Omental fat pad (tissue), 3 donors: ENCODE measurements at regions not wholly inside any gene's neighbourhood (a gene's known extent, or its start where the extent isn't known, plus 50 kb on each side); places are given as distances from the start of the nearest gene placed in this dataset.

Source experiments
- ATAC-seq: fragments of 150-250 bp; one replicate; pipeline ENCODE4 v1.9.1; 2016; ENCODE audit warnings: mild to moderate bottlenecking, moderate library complexity; ENCODE audit not compliant: low FRiP score
- DNase-seq: peaks from one replicate; pipeline ENCODE4 v3.0.0-alpha.2; 2019; ENCODE audit warnings: low spot score
- TF ChIP-seq, protein P1 (sequence below), 3 donors: fragments of 450-650 bp; IDR thresholded peaks; one replicate each; pipeline ENCODE4 v1.5.1; 2016 to 2017; ENCODE audit warnings: antibody characterized with exemption in 3 of 3, mild to moderate bottlenecking in 3 of 3, moderate library complexity in 2 of 3

DNA sequence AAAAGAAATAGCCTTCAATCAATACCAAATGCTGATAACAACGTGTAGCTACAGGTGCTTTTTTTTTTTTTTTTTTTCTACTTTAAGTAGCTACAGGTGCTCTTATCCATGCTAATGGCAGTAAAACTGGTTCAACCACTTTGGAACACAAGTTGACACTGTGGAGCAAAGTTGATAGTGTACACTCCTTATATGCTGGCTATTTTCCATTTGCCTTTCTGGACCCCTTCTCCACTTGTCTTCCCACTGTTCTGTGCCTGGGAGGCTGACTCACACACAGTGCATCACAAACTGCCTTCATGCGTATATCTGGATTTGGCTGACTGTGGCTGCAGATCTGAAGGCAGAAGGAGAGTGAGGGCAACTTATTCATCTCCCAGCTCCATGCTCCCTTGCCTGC is 247.9 kb downstream of the MSX2 start:
- ATAC-seq (no peak), DNase-seq (no peak)
- TF ChIP-seq, protein P1, sequence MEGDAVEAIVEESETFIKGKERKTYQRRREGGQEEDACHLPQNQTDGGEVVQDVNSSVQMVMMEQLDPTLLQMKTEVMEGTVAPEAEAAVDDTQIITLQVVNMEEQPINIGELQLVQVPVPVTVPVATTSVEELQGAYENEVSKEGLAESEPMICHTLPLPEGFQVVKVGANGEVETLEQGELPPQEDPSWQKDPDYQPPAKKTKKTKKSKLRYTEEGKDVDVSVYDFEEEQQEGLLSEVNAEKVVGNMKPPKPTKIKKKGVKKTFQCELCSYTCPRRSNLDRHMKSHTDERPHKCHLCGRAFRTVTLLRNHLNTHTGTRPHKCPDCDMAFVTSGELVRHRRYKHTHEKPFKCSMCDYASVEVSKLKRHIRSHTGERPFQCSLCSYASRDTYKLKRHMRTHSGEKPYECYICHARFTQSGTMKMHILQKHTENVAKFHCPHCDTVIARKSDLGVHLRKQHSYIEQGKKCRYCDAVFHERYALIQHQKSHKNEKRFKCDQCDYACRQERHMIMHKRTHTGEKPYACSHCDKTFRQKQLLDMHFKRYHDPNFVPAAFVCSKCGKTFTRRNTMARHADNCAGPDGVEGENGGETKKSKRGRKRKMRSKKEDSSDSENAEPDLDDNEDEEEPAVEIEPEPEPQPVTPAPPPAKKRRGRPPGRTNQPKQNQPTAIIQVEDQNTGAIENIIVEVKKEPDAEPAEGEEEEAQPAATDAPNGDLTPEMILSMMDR (IDR thresholded peaks at IDR 0.05), result no peak

DNA sequence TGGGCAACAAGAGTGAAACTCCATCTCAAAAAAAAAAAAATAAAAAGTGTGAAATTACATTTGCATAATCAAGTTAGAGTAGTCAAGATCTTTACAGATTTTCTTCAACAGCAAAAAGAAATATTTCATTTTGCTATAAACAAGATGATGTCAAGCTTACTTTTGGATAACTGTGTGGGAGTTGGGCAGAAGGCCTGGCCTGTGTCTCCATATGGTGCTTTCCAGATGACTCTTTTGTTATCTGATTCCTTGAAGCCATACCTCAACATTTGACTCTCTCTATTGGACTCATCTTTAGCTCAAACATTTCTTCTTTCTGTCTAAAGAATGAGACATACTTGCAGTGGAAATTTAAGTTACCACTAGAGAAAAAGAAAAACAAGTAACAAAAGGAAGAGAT is 246.8 kb downstream of the MSX2 start:
- no peak for ATAC-seq
- DNase-seq, result no peak
- TF ChIP-seq, protein P1 (IDR thresholded peaks at IDR 0.05), result no peak

DNA sequence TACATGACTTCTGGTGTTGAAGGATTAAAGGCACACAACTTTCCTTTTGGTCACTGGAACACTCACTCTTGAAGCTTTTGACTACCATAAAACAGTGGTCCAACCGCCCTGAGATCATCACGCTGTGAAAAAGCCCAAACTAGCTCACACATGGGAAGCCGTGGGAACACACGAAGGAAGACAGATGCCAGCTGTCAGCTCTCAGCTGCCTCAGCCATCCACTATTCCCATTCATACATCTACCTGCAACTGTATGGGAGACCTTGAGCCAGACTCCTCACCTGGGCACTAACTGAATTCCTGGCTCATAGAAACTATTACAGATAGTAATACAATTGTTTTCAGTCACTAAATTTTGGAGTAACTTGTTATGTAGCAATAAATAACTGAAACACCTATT is 246.1 kb downstream of the MSX2 start:
- ATAC-seq (no peak), DNase-seq (no peak)
- TF ChIP-seq, protein P1 (IDR thresholded peaks at IDR 0.05), result no peak

DNA sequence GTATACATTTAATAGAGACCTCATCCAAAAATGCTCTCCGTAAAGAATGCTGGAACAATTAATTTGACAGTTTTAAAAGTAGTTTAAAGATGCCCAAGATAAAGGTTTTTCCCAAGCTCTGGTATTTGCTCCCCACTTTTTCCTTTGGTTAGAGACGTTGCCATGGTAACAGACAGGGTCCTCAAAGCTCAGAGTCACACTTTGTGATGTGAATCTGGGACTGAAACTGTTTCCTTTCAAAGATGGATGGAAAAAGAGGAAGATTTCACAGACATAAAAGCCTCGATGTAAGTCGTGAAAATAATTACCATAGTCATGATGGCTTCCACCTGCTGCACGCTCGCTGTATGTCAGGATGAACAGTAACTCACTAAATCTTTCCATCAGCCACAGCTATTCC is 229.5 kb downstream of the MSX2 start:
- DNase-seq, result no peak
- ATAC-seq, result no peak
- TF ChIP-seq, protein P1 (IDR thresholded peaks at IDR 0.05), result no peak

DNA sequence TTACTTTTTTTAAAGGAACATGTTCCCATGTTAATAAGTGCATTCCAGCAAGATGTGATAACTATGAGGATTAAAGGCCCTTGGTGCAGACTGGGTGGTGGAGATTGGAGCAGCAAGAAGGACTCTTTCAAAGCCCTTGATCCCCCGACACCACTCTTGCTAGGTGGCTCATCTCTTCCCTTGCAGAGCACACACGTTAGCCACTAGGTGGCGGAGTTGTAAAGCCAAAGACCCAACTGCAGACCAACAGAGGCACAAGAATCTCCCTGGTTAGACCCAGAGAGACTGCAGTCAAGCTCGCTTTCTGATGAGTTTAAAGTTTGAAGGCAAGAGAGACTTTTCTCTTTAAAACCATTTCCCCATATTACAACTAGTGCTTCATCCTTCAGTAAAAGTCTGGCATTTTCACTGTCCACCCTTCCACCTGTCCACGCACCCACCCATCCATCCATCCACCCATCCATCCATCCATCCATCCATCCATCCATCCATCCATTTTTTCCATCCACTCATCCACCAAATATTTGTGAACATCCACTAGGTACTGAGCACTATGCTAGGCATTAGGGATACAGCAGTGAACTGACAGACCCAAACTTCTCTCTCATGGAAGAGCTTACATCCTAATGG is 226.9 kb downstream of the MSX2 start:
- ATAC-seq (peak; percentile 75), DNase-seq (no peak)
- TF ChIP-seq, protein P1 (IDR thresholded peaks at IDR 0.05), result no peak

DNA sequence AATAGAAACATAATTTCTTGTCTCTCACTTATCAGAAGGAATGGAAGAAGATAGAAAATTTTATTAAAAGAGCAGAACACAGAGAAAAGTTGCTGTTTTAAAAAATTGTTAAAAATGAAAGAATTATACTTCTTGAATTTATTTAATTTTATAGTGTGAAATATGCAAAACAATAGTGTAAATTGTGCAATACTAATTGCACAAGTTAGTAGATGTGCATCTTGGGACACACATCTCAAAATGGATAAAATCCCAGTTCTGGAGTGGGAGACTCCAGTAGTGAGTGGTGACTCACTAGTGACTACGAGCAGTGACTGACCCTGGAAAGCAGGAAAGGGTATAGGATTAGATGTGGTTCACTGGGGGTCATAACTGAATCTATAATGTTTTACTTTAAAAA is 223.2 kb downstream of the MSX2 start:
- TF ChIP-seq, protein P1 (IDR thresholded peaks at IDR 0.05), result no peak
- DNase-seq (no peak), ATAC-seq (no peak)

DNA sequence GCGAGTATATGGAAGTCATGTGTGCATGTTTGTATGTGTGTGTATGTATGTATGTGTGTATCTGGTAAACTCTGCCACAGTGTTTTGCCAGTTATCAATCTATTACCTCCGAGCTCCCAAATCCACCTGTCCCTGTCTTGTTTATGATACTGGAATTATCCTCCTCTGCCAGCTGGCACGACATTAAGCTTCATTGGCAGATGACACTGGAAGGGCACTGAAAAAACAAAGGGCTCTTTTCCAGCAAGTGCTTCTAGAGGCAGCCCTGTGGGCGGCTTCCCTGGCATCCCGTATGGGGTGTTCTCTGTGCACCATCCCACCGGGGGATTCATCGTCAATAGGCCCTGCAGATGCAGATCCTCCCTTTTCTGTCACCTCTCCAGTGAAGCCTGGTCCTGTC is 221.5 kb downstream of the MSX2 start:
- DNase-seq (no peak), ATAC-seq (no peak)
- TF ChIP-seq, protein P1 (IDR thresholded peaks at IDR 0.05), result no peak
